ENCODE measurements at regions not wholly inside any gene's neighbourhood (a gene's known extent, or its start where the extent isn't known, plus 50 kb on each side); places are given as distances from the start of the nearest gene placed in this dataset.
"Not testable (repeated sequence)": the region's sequence is repeated elsewhere in the genome, so short reads cannot be mapped to it uniquely, and the experiment has no call there.

DNA sequence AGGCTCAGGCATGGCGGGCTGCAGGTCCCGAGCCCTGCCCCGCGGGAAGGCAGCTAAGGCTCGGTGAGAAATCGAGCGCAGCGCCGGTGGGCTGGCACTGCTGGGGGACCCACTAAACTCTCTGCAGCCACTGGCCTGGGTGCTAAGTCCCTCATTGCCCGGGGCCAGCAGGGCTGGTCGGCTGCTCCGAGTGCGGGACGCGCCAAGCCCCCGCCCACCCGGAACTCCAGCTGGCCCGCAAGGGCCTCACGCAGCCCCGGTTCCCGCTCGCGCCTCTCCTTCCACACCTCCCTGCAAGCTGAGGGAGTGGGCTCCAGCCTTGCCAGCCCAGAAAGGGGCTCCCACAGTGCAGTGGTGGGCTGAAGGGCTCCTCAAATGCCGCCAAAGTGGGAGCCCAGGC, 321.4 kb upstream of the KCND2 start:
- H3K36me3 ChIP-seq (ENCODE audit: insufficient read depth, low read length); H3K9me2 ChIP-seq (replicated peaks; ENCODE audit: insufficient read depth, low read length): not testable (repeated sequence)

DNA sequence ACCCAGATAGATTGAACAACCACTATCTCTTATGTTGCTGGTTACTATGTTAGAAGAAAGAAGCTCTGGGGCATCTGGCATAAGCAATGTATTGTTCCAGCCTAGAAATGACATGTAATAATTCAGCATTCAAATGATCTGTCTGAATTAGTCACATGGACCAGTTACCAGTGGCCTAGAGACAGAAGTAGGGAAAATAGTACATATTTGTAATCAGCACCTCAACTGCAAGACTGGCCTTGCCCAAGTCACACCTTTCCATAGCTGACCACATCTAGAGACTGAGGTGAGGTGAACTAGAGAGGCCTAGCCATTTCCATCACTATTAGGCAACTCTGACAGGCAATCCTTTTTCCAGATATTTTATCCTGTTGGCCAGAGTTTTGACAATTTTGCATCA, 315.6 kb upstream of the KCND2 start:
- no peaks in the 10 kb centered on the region for H3K4me1 ChIP-seq (ENCODE audit: low read length)
- H3K9me3 ChIP-seq (ENCODE audit: low read length): peaks cover 33% of the 10 kb centered on the region
- H4K20me1 ChIP-seq (ENCODE audit: insufficient read depth, low read depth, low read length): no peaks in the 10 kb centered on the region
- no peak overlapping the region for H3K4me2 ChIP-seq (ENCODE audit: low read depth, low read length, poor library complexity, severe bottlenecking)
- no peak overlapping the region for H3K4me3 ChIP-seq (ENCODE audit: low read length)
- H3K36me3 ChIP-seq (ENCODE audit: insufficient read depth, low read length): no peaks in the 10 kb centered on the region
- no peak overlapping the region for H3K27ac ChIP-seq (ENCODE audit: low read length)
- no peak for DNase-seq
- H3K79me2 ChIP-seq (ENCODE audit: low read length): no peaks in the 10 kb centered on the region
- H3K9ac ChIP-seq (ENCODE audit: low read length): no peak overlapping the region
- H3K27me3 ChIP-seq (ENCODE audit: low read length): no peaks in the 10 kb centered on the region
- no peak overlapping the region for H2AFZ ChIP-seq (ENCODE audit: low read length)
- no peaks in the 10 kb centered on the region for H3K9me2 ChIP-seq (replicated peaks; ENCODE audit: insufficient read depth, low read length)

More for the DNA sequence above, 321.4 kb upstream of the KCND2 start:
- peaks cover 16% of the 10 kb centered on the region for H3K9me3 ChIP-seq (ENCODE audit: low read length)
- H3K4me2 ChIP-seq (ENCODE audit: low read depth, low read length, poor library complexity, severe bottlenecking); H4K20me1 ChIP-seq (ENCODE audit: insufficient read depth, low read depth, low read length); H3K4me1 ChIP-seq (ENCODE audit: low read length); H3K27me3 ChIP-seq (ENCODE audit: low read length); H3K27ac ChIP-seq (ENCODE audit: low read length); DNase-seq; H3K4me3 ChIP-seq (ENCODE audit: low read length); H3K79me2 ChIP-seq (ENCODE audit: low read length); H3K9ac ChIP-seq (ENCODE audit: low read length); H2AFZ ChIP-seq (ENCODE audit: low read length): not testable (repeated sequence)

DNA sequence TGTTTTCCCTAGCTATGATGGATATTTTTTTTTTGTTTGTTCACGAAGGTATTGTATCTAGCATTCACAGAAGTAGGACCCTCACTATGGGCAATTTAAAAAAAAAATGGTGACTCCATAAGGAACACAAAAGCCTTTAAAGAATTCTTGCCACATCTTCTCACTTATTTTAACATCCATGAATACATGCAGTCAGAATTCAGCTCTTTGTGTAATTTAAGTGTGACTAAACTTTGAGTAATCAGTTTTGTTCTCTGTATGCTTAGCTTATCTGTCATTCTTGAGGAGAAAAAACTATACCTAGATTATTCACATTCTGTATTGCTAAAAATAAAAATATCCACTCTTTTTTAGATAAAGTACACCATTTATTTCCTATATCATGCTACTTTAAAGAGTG, 313.2 kb upstream of the KCND2 start:
- Histone ChIP-seq H3K27ac (ENCODE audit: low read length) (no peak overlapping the region), H3K4me2 (ENCODE audit: low read depth, low read length, poor library complexity, severe bottlenecking) (no peak overlapping the region), H2AFZ (ENCODE audit: low read length) (no peak overlapping the region), H3K9me2 (replicated peaks; ENCODE audit: insufficient read depth, low read length) (no peaks in the 10 kb centered on the region), H3K36me3 (ENCODE audit: insufficient read depth, low read length) (no peaks in the 10 kb centered on the region), H3K9ac (ENCODE audit: low read length) (no peak overlapping the region), H3K27me3 (ENCODE audit: low read length) (no peaks in the 10 kb centered on the region), H3K9me3 (ENCODE audit: low read length) (peaks cover 35% of the 10 kb centered on the region), H4K20me1 (ENCODE audit: insufficient read depth, low read depth, low read length) (no peaks in the 10 kb centered on the region), H3K79me2 (ENCODE audit: low read length) (no peaks in the 10 kb centered on the region), H3K4me3 (ENCODE audit: low read length) (no peak overlapping the region), H3K4me1 (ENCODE audit: low read length) (no peaks in the 10 kb centered on the region)
- no peak for DNase-seq

DNA sequence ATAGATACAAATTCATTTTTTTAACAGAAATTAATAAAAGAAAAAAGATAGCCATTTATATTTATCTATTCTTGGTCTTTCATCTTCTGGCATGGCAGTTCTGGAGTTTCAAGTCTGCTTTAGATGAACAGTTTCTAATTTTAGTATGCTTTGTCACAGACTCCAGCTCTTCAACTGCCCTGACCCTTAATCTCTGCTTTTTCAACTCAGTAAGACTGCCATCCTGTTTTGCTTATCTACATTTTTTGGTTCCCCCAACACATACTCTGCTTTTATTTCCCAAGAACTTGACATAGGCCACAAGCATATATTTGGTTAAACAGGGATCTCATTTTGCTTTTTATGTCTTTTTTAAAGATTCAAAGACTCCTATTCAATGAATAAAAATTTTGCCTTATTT, 309.3 kb upstream of the KCND2 start:
- Histone ChIP-seq H3K9me2 (replicated peaks; ENCODE audit: insufficient read depth, low read length) (no peaks in the 10 kb centered on the region), H2AFZ (ENCODE audit: low read length) (no peak overlapping the region), H3K79me2 (ENCODE audit: low read length) (no peaks in the 10 kb centered on the region), H3K9ac (ENCODE audit: low read length) (no peak overlapping the region), H3K27me3 (ENCODE audit: low read length) (no peaks in the 10 kb centered on the region), H3K36me3 (ENCODE audit: insufficient read depth, low read length) (no peaks in the 10 kb centered on the region), H3K4me2 (ENCODE audit: low read depth, low read length, poor library complexity, severe bottlenecking) (no peak overlapping the region), H3K9me3 (ENCODE audit: low read length) (peaks cover 22% of the 10 kb centered on the region), H3K27ac (ENCODE audit: low read length) (no peak overlapping the region), H3K4me3 (ENCODE audit: low read length) (no peak overlapping the region), H3K4me1 (ENCODE audit: low read length) (no peaks in the 10 kb centered on the region), H4K20me1 (ENCODE audit: insufficient read depth, low read depth, low read length) (no peaks in the 10 kb centered on the region)
- DNase-seq: no peak

DNA sequence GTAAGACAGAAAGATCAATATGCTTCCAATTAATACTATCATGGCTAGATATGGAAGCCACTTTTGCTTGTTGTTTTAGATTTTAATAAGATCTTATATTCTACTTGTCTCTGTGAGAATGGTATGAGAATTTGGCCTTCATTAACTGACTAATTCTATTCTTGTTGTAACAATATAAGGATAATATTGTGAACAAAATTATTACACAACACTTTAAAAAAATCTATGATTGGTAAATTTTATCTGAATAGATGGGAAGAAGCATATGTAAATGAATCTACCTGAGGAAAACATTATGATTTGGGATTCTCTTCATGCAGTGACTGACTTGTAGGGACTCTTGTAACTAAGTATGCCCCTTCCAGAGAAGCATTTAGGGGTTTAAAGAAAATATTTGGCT, 308.9 kb upstream of the KCND2 start:
- Histone ChIP-seq H3K27ac (ENCODE audit: low read length) (no peak overlapping the region), H3K36me3 (ENCODE audit: insufficient read depth, low read length) (no peaks in the 10 kb centered on the region), H3K4me2 (ENCODE audit: low read depth, low read length, poor library complexity, severe bottlenecking) (no peak overlapping the region), H3K4me1 (ENCODE audit: low read length) (no peaks in the 10 kb centered on the region), H3K27me3 (ENCODE audit: low read length) (no peaks in the 10 kb centered on the region), H4K20me1 (ENCODE audit: insufficient read depth, low read depth, low read length) (no peaks in the 10 kb centered on the region), H2AFZ (ENCODE audit: low read length) (no peak overlapping the region), H3K4me3 (ENCODE audit: low read length) (no peak overlapping the region), H3K9ac (ENCODE audit: low read length) (no peak overlapping the region), H3K9me3 (ENCODE audit: low read length) (peaks cover 24% of the 10 kb centered on the region), H3K9me2 (replicated peaks; ENCODE audit: insufficient read depth, low read length) (no peaks in the 10 kb centered on the region), H3K79me2 (ENCODE audit: low read length) (no peaks in the 10 kb centered on the region)
- DNase-seq: no peak

DNA sequence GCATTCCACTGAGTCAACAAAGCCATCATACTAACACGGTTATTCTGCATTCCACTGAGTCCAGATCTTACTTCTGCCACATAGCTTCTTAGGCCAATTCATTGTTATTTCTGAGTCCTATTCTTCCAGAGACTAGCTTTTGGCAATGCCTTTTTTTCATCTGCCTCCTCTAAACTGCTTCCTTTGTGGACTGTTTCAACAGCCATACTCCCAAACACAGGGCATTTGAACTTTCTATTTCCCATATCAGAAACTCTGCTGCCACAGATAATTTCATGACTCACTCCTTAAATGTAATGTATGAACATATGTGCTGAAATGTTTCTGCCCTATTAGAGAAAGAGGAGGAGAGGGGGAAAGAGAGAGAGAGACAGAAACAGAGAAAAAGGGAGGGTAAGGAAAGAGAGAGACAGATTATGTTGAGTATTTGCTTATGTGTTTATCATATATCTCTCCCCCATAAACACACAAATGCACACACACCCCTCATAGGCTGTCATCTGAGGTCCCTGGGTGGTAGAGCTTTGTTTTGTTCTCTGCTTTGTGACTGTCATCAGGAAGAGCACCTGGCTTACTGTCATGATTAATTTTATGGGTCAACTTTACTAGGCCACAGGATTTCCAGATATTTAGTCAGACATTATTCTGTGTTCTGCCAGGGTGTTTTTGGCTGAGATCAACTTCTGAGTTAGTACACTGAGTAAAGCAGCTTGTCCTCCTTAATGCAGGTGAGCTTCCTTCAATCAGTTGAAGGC, 308.0 kb upstream of the KCND2 start:
- H2AFZ ChIP-seq (ENCODE audit: low read length): no peak overlapping the region
- H3K27me3 ChIP-seq (ENCODE audit: low read length): no peaks in the 10 kb centered on the region
- H3K9ac ChIP-seq (ENCODE audit: low read length): no peak overlapping the region
- no peaks in the 10 kb centered on the region for H3K36me3 ChIP-seq (ENCODE audit: insufficient read depth, low read length)
- no peaks in the 10 kb centered on the region for H3K79me2 ChIP-seq (ENCODE audit: low read length)
- H3K4me1 ChIP-seq (ENCODE audit: low read length): no peaks in the 10 kb centered on the region
- H4K20me1 ChIP-seq (ENCODE audit: insufficient read depth, low read depth, low read length): no peaks in the 10 kb centered on the region
- no peak for DNase-seq
- no peak overlapping the region for H3K4me3 ChIP-seq (ENCODE audit: low read length)
- peaks cover 27% of the 10 kb centered on the region for H3K9me3 ChIP-seq (ENCODE audit: low read length)
- no peak overlapping the region for H3K27ac ChIP-seq (ENCODE audit: low read length)
- H3K4me2 ChIP-seq (ENCODE audit: low read depth, low read length, poor library complexity, severe bottlenecking): no peak overlapping the region
- no peaks in the 10 kb centered on the region for H3K9me2 ChIP-seq (replicated peaks; ENCODE audit: insufficient read depth, low read length)

DNA sequence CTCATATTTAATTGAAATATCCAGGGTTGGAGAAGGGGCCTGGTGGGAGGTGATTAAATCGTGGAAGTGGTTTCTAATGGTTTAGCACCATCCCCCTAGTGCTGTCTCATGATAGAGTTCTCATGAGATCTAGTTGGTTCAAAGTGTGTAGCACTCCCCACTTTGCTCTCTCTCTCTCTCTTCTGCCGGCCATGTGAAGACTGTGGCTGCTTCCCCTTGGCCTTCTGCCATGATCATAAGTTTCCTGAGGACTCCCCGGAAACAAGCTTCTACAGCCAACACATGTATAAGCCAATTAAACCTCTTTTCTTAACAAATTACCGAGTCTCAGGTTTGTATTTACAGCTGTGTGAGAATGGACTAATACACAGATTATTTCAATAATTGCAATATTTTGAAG, 305.8 kb upstream of the KCND2 start:
- no peaks in the 10 kb centered on the region for H3K4me1 ChIP-seq (ENCODE audit: low read length)
- no peaks in the 10 kb centered on the region for H3K79me2 ChIP-seq (ENCODE audit: low read length)
- H3K9ac ChIP-seq (ENCODE audit: low read length): no peak overlapping the region
- H3K4me2 ChIP-seq (ENCODE audit: low read depth, low read length, poor library complexity, severe bottlenecking): no peak overlapping the region
- no peaks in the 10 kb centered on the region for H4K20me1 ChIP-seq (ENCODE audit: insufficient read depth, low read depth, low read length)
- H3K27ac ChIP-seq (ENCODE audit: low read length): no peak overlapping the region
- H3K36me3 ChIP-seq (ENCODE audit: insufficient read depth, low read length): no peaks in the 10 kb centered on the region
- H3K9me2 ChIP-seq (replicated peaks; ENCODE audit: insufficient read depth, low read length): no peaks in the 10 kb centered on the region
- no peak for DNase-seq
- H3K9me3 ChIP-seq (ENCODE audit: low read length): peaks cover 29% of the 10 kb centered on the region
- no peak overlapping the region for H2AFZ ChIP-seq (ENCODE audit: low read length)
- H3K4me3 ChIP-seq (ENCODE audit: low read length): no peak overlapping the region
- no peaks in the 10 kb centered on the region for H3K27me3 ChIP-seq (ENCODE audit: low read length)

DNA sequence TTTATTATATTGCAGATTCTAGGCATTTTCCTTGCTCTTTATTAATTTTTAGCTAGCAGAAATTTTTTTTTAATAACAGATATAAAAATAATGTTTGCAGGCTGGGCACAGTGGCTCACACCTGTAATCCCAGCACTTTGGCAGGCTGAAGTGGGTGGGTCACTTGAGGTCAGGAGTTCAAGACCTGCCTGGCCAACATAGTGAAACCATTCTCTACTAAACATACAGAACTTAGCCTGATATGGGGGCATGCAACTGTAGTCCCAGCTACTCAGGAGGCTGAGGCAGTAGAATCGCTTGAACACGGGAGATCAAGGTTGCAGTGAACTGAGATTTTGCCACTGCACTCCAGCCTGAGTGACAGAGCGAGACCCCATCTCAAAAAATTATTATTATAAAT, 304.6 kb upstream of the KCND2 start:
- H3K79me2 ChIP-seq (ENCODE audit: low read length); H3K4me1 ChIP-seq (ENCODE audit: low read length): not testable (repeated sequence)

More for the DNA sequence above, 304.6 kb upstream of the KCND2 start:
- H3K27ac ChIP-seq (ENCODE audit: low read length); H3K4me2 ChIP-seq (ENCODE audit: low read depth, low read length, poor library complexity, severe bottlenecking); H3K9me2 ChIP-seq (replicated peaks; ENCODE audit: insufficient read depth, low read length); H3K36me3 ChIP-seq (ENCODE audit: insufficient read depth, low read length); H3K9ac ChIP-seq (ENCODE audit: low read length); H2AFZ ChIP-seq (ENCODE audit: low read length); H3K27me3 ChIP-seq (ENCODE audit: low read length); DNase-seq; H4K20me1 ChIP-seq (ENCODE audit: insufficient read depth, low read depth, low read length); H3K4me3 ChIP-seq (ENCODE audit: low read length): not testable (repeated sequence)
- peaks cover 30% of the 10 kb centered on the region for H3K9me3 ChIP-seq (ENCODE audit: low read length)
